Stimulated activated CD8-positive, alpha-beta memory T cell treated with anti-CD3 and anti-CD28 coated beads, Interleukin-7, amount 100 ng/mL, for 4 hours (primary cell): ENCODE measurements at regions not wholly inside any gene's neighbourhood (a gene's known extent, or its start where the extent isn't known, plus 50 kb on each side); places are given as distances from the start of the nearest gene placed in this dataset.
"Not testable (repeated sequence)": the region's sequence is repeated elsewhere in the genome, so short reads cannot be mapped to it uniquely, and the experiment has no call there.

Source experiments
- DNase-seq, 2 donors: peaks; one replicate each; pipeline ENCODE4 v3.0.0-alpha.2; 2020; ENCODE audit warnings: low read depth in 2 of 2

GRCh38 chr5:168076561-168076991 lies 214.9 kb upstream of the WWC1 start:
- DNase-seq = no peak

- DNase-seq = no peak
These were observed 206.0 kb upstream of the WWC1 start for GRCh38 chr5:168085261-168086031.

- no peak for DNase-seq
These were observed 205.3 kb upstream of the WWC1 start for GRCh38 chr5:168086104-168086610.

GRCh38 chr5:168086746-168087145 lies 204.7 kb upstream of the WWC1 start:
- no peak for DNase-seq

GRCh38 chr5:168088410-168089173 lies 202.9 kb upstream of the WWC1 start:
- no peak for DNase-seq

DNA sequence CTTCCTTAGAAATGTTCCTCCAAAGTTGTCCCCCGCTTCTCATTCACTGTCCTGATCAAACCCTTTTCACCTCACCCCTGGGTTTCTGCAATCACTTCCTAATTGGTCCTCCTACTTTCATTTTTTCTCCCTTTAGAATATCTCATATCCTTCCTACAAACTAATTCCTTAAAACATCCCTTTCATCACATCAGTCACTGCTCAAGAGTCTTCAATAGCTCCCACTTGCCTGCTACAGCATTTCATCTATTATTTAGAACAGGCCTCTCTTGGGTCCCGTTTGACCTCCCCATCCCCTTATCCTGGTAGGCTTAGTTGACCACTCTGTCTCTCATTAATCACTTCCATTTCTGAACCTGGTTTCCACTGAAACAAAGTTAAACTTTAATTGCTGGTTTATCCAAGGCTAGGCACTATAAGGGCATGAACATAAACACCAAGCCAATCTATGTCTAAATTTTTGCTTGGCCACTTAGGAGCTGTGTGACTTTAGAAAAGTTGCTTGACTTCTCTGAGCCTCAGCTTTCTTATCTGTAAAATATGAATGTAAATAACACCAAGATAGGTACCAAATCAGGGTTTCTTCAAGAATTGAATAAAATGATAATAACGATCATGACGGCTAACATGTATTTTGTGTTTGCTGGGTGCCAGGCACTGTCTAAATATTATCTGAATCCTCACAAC lies 202.1 kb upstream of the WWC1 start:
- no peak for DNase-seq

DNA sequence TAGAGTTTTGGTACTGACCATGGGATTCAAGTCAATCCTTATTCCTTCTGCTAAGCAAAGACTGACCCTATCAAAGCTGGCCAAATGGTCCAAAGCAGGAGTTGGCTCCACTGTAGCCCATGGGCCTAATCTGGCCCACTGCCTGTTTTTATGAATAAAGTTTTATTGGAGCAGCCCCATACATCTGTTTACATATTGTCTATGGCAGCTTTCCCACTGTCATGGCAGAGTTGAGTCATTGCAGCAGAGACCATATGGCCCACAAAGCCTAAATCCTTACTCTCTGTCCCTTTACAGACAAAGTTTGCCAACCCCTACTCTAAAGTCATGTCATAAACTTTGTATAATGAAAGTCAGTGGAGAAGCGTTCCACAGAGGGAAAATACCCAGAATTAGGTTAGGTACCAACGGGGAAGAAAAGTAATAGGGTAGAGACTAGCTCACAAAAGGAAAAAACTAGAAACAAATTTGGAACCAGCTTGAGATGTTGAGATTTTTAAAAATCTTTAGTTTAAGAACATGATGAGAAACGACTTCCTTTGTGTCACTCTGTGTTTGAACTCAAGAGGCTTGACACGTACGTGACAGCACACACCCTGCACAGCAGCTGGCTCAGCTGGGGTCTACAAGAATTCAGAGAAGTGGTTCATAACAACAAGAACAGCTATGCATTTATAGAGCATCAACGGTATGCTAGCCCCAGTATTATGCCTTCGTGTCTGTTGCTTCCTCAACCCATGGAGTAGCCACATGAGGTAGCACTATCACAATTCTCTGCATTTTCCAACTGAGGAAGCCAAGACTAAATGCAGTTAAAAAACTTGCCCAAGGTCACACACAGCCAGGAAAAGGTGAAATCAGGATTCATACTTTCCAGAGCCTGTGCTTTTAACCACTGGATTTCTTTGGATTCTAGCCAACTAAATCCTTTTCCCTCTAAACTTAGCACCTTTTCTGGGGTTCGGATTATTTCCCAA lies 198.9 kb upstream of the WWC1 start:
- DNase-seq = no peak

GRCh38 chr5:168093200-168093910 lies 198.1 kb upstream of the WWC1 start:
- no peak for DNase-seq

DNA sequence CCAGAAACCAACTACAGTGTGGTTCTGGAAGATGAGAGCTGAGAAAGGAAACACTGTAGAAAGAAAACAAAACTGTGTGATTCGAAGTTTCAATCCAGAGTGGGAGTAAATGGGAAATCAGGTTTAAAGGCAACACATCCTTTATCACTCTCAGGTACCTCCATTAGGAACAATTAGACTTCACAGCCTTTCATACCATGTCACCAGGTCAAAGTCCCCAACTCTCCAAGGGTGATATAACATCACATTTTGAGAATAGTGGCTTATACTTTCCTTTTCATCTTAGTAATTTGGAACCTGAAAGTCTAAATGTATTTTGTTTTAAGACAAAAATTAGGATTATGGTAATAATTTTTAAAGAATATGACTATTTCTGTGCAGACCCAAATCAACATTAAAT lies 194.9 kb upstream of the WWC1 start:
- DNase-seq = no peak

GRCh38 chr5:168097876-168098653 lies 193.4 kb upstream of the WWC1 start:
- no peak for DNase-seq

DNA sequence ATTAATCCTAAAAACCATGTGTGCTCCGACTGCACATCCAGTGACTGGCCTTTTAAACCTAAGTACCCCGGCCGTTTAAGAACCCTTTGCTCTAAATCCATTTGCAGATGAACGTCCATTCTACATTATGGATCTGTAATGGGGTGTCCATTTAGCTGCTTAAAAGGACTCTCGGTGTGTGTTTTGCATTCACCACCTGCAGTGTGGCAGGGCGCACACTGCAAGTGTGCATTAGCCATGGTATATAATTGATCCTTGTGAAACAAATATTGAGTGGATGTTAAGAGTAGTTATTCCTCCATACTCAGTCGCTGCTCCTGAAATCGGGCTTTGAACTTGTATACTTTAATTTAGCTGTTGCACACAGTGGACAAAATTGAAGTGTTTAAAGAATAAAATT lies 190.1 kb upstream of the WWC1 start:
- no peak for DNase-seq

DNA sequence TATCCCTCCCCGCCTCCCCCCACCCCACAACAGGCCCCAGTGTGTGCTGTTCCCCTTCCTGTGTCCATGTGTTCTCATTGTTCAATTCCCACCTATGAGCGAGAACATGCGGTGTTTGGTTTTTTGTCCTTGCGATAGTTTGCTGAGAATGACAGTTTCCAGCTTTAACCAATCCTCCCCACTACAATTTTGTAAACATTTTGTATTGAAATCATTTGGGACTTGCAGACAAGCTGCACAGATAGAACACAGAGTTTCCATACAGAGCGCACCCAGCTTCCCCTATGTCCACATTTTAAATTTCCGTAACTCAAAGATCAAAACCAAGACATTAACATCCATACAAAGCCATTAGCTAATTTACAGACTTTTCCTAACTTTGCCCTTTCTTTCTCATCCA lies 188.4 kb upstream of the WWC1 start:
- DNase-seq = not testable (repeated sequence)

DNA sequence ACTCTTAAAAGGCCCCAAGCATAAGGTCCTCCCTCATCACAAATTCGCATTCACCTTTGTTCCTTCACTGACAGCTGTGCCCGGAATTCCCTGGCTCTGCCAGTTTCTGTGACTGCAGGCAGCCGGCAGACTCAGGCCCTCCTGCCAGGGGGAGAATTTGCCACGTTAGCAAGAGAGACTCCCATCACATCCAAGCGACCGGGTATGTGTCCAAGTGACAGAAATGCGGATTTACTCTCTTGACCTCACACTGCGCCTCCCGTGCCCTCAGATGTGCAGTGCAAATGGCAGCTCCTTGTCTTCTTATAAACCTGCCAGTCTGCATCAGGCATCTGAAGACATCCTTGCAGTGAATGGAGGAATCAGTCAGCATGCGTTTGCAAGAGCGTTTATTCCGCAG lies 187.1 kb upstream of the WWC1 start:
- DNase-seq = no peak

DNA sequence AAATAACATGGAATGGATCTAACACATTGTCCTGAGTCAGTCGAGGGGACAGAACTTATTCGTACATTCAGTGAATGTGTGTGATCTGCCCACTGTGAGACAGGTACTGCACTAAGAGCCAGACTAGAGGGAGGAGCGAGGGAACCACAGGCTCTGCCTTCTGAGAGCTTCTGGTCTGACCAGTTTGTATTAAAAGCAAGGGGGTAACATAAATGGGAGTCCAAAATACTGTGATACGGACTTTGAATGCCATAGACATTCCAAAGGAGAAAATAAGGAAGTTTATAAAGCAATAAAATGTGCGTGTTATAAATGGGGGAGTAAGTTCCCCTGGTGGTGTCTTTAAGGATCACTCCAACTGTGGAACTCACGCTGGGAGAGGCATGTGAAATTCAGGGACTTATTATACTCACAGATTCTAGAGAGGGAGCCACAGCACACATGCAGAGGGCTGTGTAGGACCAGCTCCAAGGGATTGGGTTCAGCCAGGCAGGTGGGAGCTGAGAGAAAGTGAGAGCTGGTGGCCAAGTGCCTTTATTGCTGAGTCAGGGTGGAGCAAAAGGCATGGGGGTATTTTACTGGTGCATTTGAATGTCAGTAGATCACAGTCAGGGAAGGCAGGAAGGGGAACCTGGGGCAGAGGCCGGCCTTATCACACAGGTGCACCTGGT lies 186.5 kb upstream of the WWC1 start:
- no peak for DNase-seq

DNA sequence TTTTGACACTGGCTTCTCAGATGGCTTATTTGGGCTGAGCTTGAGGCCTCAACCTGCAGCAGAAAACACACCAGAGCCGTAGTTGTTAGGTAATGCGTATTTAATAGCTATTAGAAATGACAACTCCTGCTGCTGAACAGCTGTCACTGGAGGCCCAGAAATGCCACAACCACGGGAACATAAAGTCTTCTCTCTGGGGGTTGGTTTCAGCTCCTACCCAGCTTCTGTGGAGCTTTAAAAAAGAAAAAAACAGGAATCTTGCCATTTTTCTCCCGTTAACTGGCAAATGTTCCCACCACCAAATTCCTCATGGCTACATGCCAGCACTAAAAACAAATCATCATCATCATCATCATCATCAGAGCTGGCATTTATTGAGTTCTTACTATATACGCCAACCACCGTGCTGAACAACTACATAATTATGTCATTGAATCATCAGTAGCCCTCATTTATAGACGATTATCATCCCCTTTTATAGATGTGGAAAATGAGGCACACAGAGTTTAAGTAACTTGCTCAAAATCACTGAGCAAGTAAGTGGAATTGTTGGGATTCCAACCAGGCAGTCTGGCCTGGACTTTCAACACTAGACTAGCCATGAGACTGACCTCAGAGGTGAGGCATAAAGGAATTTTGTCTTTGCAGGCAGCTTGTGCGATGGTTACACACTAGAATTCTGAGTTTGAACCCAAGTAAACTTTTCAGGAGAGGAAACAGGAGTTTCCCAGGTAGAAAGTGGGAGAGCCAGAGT lies 185.3 kb upstream of the WWC1 start:
- no peak for DNase-seq

- no peak for DNase-seq
These were observed 182.0 kb upstream of the WWC1 start for GRCh38 chr5:168109441-168109840.

GRCh38 chr5:168110384-168110783 lies 181.1 kb upstream of the WWC1 start:
- no peak for DNase-seq
